OCI-LY7 (cell line): ENCODE measurements at regions not wholly inside any gene's neighbourhood (a gene's known extent, or its start where the extent isn't known, plus 50 kb on each side); places are given as distances from the start of the nearest gene placed in this dataset. TPM values are rescaled to one million over a fixed set of nuclear protein-coding genes. Genes with fewer than 3 reads are reported as not detected.
"Not testable (repeated sequence)": the region's sequence is repeated elsewhere in the genome, so short reads cannot be mapped to it uniquely, and the experiment has no call there.

Experiments
- BruUV-seq: library from RNA; stranded (reverse); fragments of 400-500 nt; replicated peaks from 2 replicates; lab custom pipeline; 2021; lab: Mats Ljungman, UMichigan
- CTCF ChIA-PET: fragments of 300-600 bp; sonication (Branson Sonifier 250); formaldehyde crosslinking; loops from one replicate; lab custom pipeline; 2022; ENCODE audit warnings: antibody characterized with exemption; ENCODE audit not compliant: unreplicated experiment; lab: Charles Lee
- POLR2A ChIA-PET: fragments of 300-600 bp; sonication (Branson Sonifier 250); formaldehyde crosslinking; loops from one replicate; lab custom pipeline; 2022; ENCODE audit warnings: antibody characterized with exemption; lab: Charles Lee
- DNase-seq: peaks from one replicate; pipeline ENCODE4 v3.0.0-alpha.2; 2015; ENCODE audit warnings: low spot score
- H2AFZ ChIP-seq: fragments of 200-600 bp; sonication (generic), shearing (Covaris generic); 2 replicates; pipeline ENCODE4 v1.6.1; 2014; ENCODE audit warnings: mild to moderate bottlenecking, antibody characterized with exemption, low read length, moderate library complexity
- H3K27ac ChIP-seq: fragments of 200-600 bp; sonication (generic); 2 replicates; pipeline ENCODE4 v1.5.1; 2014; ENCODE audit warnings: mixed run types, low read depth, mild to moderate bottlenecking, moderate library complexity, low read length, inconsistent platforms; ENCODE audit not compliant: poor library complexity, severe bottlenecking
- H3K36me3 ChIP-seq: fragments of 200-600 bp; sonication (generic); 2 replicates; pipeline ENCODE4 v1.6.1; 2014; ENCODE audit warnings: mild to moderate bottlenecking, antibody characterized with exemption, low read length, moderate library complexity, mixed read lengths; ENCODE audit not compliant: insufficient read depth
- H3K4me1 ChIP-seq: fragments of 200-600 bp; sonication (generic); 2 replicates; pipeline ENCODE4 v1.5.1; 2014; ENCODE audit warnings: mild to moderate bottlenecking, low read length; ENCODE audit not compliant: insufficient read depth, poor library complexity, severe bottlenecking
- H3K4me2 ChIP-seq: fragments of 200-600 bp; sonication (generic); 2 replicates; pipeline ENCODE4 v1.6.1; 2014; ENCODE audit warnings: mild to moderate bottlenecking, low read length
- H3K4me3 ChIP-seq: fragments of 200-600 bp; sonication (generic); 2 replicates; pipeline ENCODE4 v1.5.1; 2014; ENCODE audit warnings: mild to moderate bottlenecking, low read depth, low read length; ENCODE audit not compliant: poor library complexity, severe bottlenecking
- H3K79me2 ChIP-seq: fragments of 200-600 bp; sonication (generic); 2 replicates; pipeline ENCODE4 v1.6.1; 2016; ENCODE audit warnings: low read depth, mild to moderate bottlenecking, low read length, moderate library complexity, mixed read lengths; ENCODE audit not compliant: insufficient read depth
- H3K9me2 ChIP-seq: fragments of 200-600 bp; sonication (generic); 2 replicates; pipeline ENCODE4 v1.6.1; 2016; ENCODE audit warnings: mild to moderate bottlenecking, low read length, mixed read lengths; ENCODE audit not compliant: insufficient read depth
- H3K9me3 ChIP-seq: fragments of 200-600 bp; sonication (generic); 2 replicates; pipeline ENCODE4 v1.6.1; 2014; ENCODE audit warnings: mild to moderate bottlenecking, mixed run types, low read length, mixed read lengths
- H4K20me1 ChIP-seq: fragments of 200-600 bp; sonication (generic); 2 replicates; pipeline ENCODE4 v1.6.1; 2014; ENCODE audit warnings: mild to moderate bottlenecking, antibody characterized with exemption, low read length, moderate library complexity, mixed read lengths; ENCODE audit not compliant: insufficient read depth
- EZH2phosphoT487 ChIP-seq: fragments of 200-600 bp; sonication (generic); IDR thresholded peaks from 2 replicates; pipeline ENCODE4 v1.6.1; 2018; ENCODE audit warnings: low read depth, borderline replicate concordance, mild to moderate bottlenecking, mixed run types, antibody characterized with exemption, low read length, moderate library complexity, mixed read lengths
- intact Hi-C: fragments of 100-400 bp; cut with micrococcal nuclease; formaldehyde crosslinking; loops from one replicate; pipeline ENCODE4 v1.10.0; 2022; ENCODE audit not compliant: unreplicated experiment
- small RNA-seq: library from RNA; depleted of rRNA; stranded (forward); fragments of <200 nt; gene quantifications from one replicate; pipeline ENCODE3, GENCODE V24; 2014
- TF ChIP-seq, protein P1 (sequence below): fragments of 200-600 bp; sonication (generic); conservative IDR thresholded peaks from 2 replicates; pipeline ENCODE4 v1.5.1; 2014; ENCODE audit warnings: mild to moderate bottlenecking, antibody characterized with exemption, low read length, moderate library complexity, mixed read lengths

DNA sequence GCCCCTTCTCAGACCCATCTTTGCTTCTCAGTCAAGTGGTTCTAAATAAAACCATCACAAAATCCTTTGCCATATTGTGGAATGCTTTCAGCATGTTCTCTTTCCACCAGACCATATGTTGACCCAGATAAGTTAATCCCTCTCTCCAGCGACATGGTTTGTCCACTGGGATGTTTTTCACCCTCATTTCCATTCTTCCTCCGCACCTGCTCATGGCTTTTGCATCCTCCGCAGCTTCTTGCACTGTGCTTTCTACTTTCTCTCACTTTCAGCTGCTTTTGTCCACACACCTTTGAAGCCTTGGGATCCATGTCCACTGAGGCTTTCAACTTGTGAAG is 52.3 kb upstream of the WAC start:
- intact Hi-C loops, result no loop called here
- Histone ChIP-seq H3K79me2 (no peaks in the 10 kb centered on the region), H2AFZ (no peak overlapping the region)

DNA sequence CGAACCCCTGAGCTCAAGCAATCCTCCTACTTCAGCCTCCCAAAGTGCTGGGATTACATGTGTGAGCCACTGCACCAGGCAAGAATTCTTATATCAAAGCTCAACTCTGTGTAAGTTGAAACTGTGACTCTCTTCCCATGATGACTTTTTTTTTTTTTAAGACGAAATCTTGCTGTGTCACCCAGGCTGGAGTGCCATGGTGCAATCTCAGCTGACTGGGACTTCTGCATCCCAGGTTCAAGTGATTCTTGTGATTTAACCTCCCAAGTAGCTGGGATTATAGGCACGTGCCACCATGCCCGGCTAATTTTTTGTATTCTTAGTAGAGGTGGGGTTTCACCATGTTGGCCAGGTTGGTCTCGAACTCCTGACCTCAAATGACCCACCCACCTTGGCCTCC is 51.6 kb upstream of the WAC start:
- H3K4me2 ChIP-seq, H3K79me2 ChIP-seq, H3K4me1 ChIP-seq, BruUV-seq, H3K4me3 ChIP-seq, intact Hi-C loops, H3K36me3 ChIP-seq, H3K27ac ChIP-seq, H3K9me3 ChIP-seq, H3K9me2 ChIP-seq, DNase-seq, CTCF ChIA-PET, H4K20me1 ChIP-seq, H2AFZ ChIP-seq: not testable (repeated sequence)
- POLR2A ChIA-PET, result interaction anchor here (0.7 kb wide), 1 partner anchor 15 kb away, joined by 3 read pairs; no protein-coding TSS in a partner anchor

More for the DNA sequence above, 52.3 kb upstream of the WAC start:
- Histone ChIP-seq H3K27ac (no peak overlapping the region), H3K36me3 (no peaks in the 10 kb centered on the region), H4K20me1 (no peaks in the 10 kb centered on the region), H3K9me3 (no peaks in the 10 kb centered on the region), H3K4me2 (no peak overlapping the region), H3K4me3 (no peak overlapping the region), H3K4me1 (no peaks in the 10 kb centered on the region), H3K9me2 (no peaks in the 10 kb centered on the region)
- ChIA-PET POLR2A (interaction anchor here (0.7 kb wide), 1 partner anchor 15 kb away, joined by 3 read pairs; no protein-coding TSS in a partner anchor), CTCF (no interaction called here)
- DNase-seq, result no peak
- TF ChIP-seq EZH2phosphoT487, result no peak
- TF ChIP-seq, protein P1, sequence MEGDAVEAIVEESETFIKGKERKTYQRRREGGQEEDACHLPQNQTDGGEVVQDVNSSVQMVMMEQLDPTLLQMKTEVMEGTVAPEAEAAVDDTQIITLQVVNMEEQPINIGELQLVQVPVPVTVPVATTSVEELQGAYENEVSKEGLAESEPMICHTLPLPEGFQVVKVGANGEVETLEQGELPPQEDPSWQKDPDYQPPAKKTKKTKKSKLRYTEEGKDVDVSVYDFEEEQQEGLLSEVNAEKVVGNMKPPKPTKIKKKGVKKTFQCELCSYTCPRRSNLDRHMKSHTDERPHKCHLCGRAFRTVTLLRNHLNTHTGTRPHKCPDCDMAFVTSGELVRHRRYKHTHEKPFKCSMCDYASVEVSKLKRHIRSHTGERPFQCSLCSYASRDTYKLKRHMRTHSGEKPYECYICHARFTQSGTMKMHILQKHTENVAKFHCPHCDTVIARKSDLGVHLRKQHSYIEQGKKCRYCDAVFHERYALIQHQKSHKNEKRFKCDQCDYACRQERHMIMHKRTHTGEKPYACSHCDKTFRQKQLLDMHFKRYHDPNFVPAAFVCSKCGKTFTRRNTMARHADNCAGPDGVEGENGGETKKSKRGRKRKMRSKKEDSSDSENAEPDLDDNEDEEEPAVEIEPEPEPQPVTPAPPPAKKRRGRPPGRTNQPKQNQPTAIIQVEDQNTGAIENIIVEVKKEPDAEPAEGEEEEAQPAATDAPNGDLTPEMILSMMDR, result no peak
- no TSS peak for BruUV-seq

DNA sequence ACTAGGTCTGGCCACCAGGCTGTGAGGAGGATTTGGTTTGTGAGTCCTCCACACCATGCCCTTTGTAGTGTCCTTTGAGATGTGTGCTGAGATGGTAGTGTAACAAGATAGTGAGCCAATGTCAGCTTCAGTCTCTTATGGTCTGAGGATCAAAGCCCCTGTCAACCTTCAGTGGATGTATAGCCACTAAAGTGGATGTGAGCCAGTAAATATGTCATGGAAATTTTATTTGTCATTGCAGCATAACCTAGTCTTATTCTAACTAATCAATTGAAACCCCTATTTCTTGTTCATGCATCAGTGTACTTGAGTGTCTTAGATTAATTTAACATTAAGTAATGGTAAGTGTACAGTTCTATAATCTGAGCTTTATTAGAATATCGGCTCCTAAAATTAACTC is 51.0 kb upstream of the WAC start:
- CTCF ChIA-PET, result no interaction called here
- H3K36me3 ChIP-seq, result no peaks in the 10 kb centered on the region

More for the DNA sequence above, 51.0 kb upstream of the WAC start:
- H3K79me2 ChIP-seq, result no peaks in the 10 kb centered on the region
- POLR2A ChIA-PET, result no interaction called here
- H2AFZ ChIP-seq, result no peak overlapping the region
- no peaks in the 10 kb centered on the region for H3K4me1 ChIP-seq
- no TSS peak for BruUV-seq
- intact Hi-C loops, result no loop called here
- no peak for TF ChIP-seq EZH2phosphoT487
- TF ChIP-seq, protein P1, result no peak
- H4K20me1 ChIP-seq, result no peaks in the 10 kb centered on the region
- no peak for DNase-seq
- no peak overlapping the region for H3K4me3 ChIP-seq
- no peaks in the 10 kb centered on the region for H3K9me2 ChIP-seq
- no peak overlapping the region for H3K4me2 ChIP-seq
- H3K27ac ChIP-seq, result no peak overlapping the region
- no peaks in the 10 kb centered on the region for H3K9me3 ChIP-seq

Small RNA genes lying in the stretch of these regions (small RNA-seq; reads per million reads assigned to genes)
- not detected for gene RF00012
